Activated B cell treated with CpG ODN at 0.5 μM for 24 hours (primary cell): ENCODE measurements at regions not wholly inside any gene's neighbourhood (a gene's known extent, or its start where the extent isn't known, plus 50 kb on each side); places are given as distances from the start of the nearest gene placed in this dataset.

Experiments
- ATAC-seq: fragments of 200-7000 bp; cut with Tn5 transposase; one replicate; pipeline ENCODE4 v1.10.0; 2021; ENCODE audit warnings: low read depth, mild to moderate bottlenecking, moderate library complexity
- CTCF ChIA-PET: fragments of 350-600 bp; sonication (Branson Sonifier 250); formaldehyde crosslinking; loops from one replicate; lab custom pipeline; 2021; ENCODE audit warnings: antibody characterized with exemption; lab: Charles Lee
- POLR2A ChIA-PET: fragments of 350-600 bp; sonication (Branson Sonifier 250); formaldehyde crosslinking; loops from one replicate; lab custom pipeline; 2021; ENCODE audit warnings: antibody characterized with exemption; lab: Charles Lee
- DNase-seq: peaks from one replicate; pipeline ENCODE4 v3.0.0; 2022
- H3K27ac Mint-ChIP-seq: one replicate; pipeline ENCODE4 v1.8.0; 2020; ENCODE audit warnings: mixed read lengths
- H3K27me3 Mint-ChIP-seq: one replicate; pipeline ENCODE4 v1.8.0; 2021; ENCODE audit warnings: mixed read lengths
- H3K36me3 Mint-ChIP-seq: one replicate; pipeline ENCODE4 v1.8.0; 2021; ENCODE audit warnings: low read depth, mixed read lengths
- H3K4me1 Mint-ChIP-seq: one replicate; pipeline ENCODE4 v1.8.0; 2021; ENCODE audit warnings: mixed read lengths
- H3K4me3 Mint-ChIP-seq: one replicate; pipeline ENCODE4 v1.8.0; 2020; ENCODE audit warnings: mild to moderate bottlenecking, mixed read lengths
- H3K9me3 Mint-ChIP-seq: one replicate; pipeline ENCODE4 v1.8.0; 2020; ENCODE audit warnings: mixed read lengths
- intact Hi-C: fragments of 100-400 bp; cut with micrococcal nuclease; formaldehyde crosslinking; loops from one replicate; pipeline ENCODE4 v1.15.1; 2024
- TF ChIP-seq, protein P1 (sequence below): fragments of 200-600 bp; IDR thresholded peaks from one replicate; pipeline ENCODE4 v1.8.0; 2022; ENCODE audit warnings: antibody characterized with exemption, mild to moderate bottlenecking

DNA sequence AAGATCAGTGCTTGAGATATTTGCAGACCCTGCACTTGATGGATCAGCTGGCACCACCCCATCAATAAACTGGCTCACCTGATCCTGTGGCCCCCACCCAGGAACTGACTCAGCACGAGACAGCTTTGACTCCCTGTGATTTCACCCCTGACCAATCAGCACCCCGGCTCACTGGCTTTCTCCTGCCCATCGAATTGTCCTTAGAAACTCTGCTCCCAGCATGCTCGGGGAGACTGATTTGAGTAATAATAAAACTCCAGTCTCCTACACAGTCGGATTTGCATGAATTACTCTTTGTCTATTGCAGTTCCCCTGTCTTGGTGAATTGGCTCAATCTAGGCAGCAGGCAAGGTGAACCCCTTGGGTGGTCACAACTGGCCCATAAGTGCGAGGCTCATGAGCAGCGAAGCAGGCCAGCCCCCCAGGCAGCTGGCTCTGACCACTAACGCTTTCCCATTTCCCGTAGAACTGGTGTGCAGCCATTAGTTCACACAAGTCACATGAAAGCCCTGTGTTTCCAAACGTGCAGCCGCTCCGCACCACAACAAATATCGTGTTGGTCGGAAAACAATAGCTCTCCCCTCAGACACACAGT lies 79.6 kb downstream of the RSPH3 start:
- ChIA-PET CTCF (interaction anchor here (1.5 kb wide), 1 partner anchor 9 kb away, joined by 3 read pairs; no protein-coding TSS in a partner anchor), POLR2A (interaction anchor here (0.5 to 2.0 kb wide), 5 partner anchors 18 to 67 kb away, joined by 3 to 5 read pairs (median 3); no protein-coding TSS in a partner anchor)
- no peaks in the 10 kb centered on the region for H3K27me3 Mint-ChIP-seq
- TF ChIP-seq, protein P1, sequence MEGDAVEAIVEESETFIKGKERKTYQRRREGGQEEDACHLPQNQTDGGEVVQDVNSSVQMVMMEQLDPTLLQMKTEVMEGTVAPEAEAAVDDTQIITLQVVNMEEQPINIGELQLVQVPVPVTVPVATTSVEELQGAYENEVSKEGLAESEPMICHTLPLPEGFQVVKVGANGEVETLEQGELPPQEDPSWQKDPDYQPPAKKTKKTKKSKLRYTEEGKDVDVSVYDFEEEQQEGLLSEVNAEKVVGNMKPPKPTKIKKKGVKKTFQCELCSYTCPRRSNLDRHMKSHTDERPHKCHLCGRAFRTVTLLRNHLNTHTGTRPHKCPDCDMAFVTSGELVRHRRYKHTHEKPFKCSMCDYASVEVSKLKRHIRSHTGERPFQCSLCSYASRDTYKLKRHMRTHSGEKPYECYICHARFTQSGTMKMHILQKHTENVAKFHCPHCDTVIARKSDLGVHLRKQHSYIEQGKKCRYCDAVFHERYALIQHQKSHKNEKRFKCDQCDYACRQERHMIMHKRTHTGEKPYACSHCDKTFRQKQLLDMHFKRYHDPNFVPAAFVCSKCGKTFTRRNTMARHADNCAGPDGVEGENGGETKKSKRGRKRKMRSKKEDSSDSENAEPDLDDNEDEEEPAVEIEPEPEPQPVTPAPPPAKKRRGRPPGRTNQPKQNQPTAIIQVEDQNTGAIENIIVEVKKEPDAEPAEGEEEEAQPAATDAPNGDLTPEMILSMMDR: no peak
- peaks cover 20% of the 10 kb centered on the region for H3K4me1 Mint-ChIP-seq
- ATAC-seq (no peak), DNase-seq (no peak)
- no peaks in the 10 kb centered on the region for H3K36me3 Mint-ChIP-seq
- no peak overlapping the region for H3K27ac Mint-ChIP-seq
- no peaks in the 10 kb centered on the region for H3K9me3 Mint-ChIP-seq
- no peak overlapping the region for H3K4me3 Mint-ChIP-seq
- intact Hi-C loops: no loop called here

DNA sequence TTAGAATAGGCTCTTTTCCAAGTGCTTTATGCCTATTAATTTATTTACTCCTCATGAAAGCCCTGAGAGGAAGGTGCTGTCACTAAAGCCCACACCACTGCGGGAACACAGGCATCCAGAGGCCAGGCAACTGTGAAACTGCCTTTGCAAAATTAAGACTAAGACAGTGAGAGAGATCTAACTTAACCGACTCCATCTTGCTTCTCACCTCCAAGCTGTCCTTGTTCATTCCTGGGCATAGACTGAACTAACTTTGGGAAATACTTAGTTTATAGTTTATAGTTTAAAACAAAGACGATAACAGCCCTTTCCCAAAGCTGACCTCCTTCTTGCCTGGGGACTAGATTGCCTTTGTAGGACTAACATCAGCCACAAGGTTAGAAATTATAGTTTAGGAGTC lies 80.1 kb downstream of the RSPH3 start:
- Mint-ChIP-seq H3K27me3 (no peaks in the 10 kb centered on the region), H3K9me3 (no peaks in the 10 kb centered on the region), H3K4me1 (peaks cover 25% of the 10 kb centered on the region), H3K36me3 (no peaks in the 10 kb centered on the region), H3K4me3 (no peak overlapping the region), H3K27ac (no peak overlapping the region)
- DNase-seq: no peak
- ChIA-PET CTCF (interaction anchor here (1.5 kb wide), 1 partner anchor 9 kb away, joined by 3 read pairs; no protein-coding TSS in a partner anchor), POLR2A (interaction anchor here (0.7 to 2.0 kb wide), 2 partner anchors 66 to 80 kb away, joined by 4 to 5 read pairs; no protein-coding TSS in a partner anchor)
- intact Hi-C loops: no loop called here
- TF ChIP-seq, protein P1: no peak
- ATAC-seq: no peak

DNA sequence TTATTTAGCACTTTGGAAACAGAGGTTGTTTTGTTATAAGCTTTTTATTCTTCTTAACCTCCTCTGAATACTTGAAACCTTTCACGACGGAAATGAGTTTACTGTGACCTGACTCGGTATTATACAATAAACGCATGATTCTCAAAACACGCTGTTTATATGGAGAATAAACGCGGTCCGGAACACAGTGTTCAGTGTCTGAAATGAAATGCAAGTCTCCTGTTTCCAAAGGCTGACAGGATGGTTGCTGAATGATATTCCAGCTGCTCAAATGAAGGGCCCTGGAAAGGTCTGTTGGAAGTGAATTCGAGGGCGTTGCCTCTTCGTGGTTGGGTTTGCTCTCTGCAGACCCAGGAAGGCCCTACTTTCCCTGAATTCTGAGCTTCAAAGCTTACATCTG lies 83.4 kb downstream of the RSPH3 start:
- Mint-ChIP-seq H3K4me1 (peaks cover 45% of the 10 kb centered on the region), H3K27me3 (no peaks in the 10 kb centered on the region), H3K27ac (no peak overlapping the region), H3K36me3 (no peaks in the 10 kb centered on the region), H3K4me3 (no peak overlapping the region), H3K9me3 (no peaks in the 10 kb centered on the region)
- DNase-seq: no peak
- POLR2A ChIA-PET: interaction anchor here (0.7 to 1.2 kb wide), 3 partner anchors 50 to 119 kb away, joined by 3 to 8 read pairs (median 6); partner anchors contain the start of gene EZR
- no peak for ATAC-seq
- intact Hi-C loops: no loop called here
- CTCF ChIA-PET: no interaction called here
- TF ChIP-seq, protein P1: no peak

DNA sequence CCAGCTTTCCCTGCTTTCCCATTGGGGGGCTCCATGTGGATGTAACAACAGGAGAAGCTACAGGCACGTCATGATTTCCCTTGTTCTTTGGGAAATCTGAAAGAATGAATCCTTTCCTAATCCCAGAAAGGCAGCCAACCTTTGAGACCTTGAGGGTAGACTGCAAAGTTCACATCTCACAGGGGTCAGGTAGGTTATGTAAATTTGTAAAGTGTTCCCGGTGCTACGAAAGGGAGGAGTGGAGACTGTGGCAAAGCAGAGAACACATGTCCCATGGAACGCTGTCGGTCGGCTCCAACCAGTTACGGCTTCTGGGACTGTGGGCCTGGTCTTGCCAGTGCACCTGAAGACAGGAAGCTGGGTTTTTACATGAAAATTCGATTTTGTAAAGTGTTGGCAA lies 85.1 kb downstream of the RSPH3 start:
- POLR2A ChIA-PET: interaction anchor here (0.8 to 2.0 kb wide), 2 partner anchors 45 to 95 kb away, joined by 3 to 7 read pairs; partner anchors contain the start of gene EZR
- ATAC-seq (no peak), DNase-seq (no peak)
- Mint-ChIP-seq H3K4me1 (peaks cover 55% of the 10 kb centered on the region), H3K27me3 (no peaks in the 10 kb centered on the region), H3K4me3 (no peak overlapping the region), H3K9me3 (no peaks in the 10 kb centered on the region), H3K36me3 (no peaks in the 10 kb centered on the region), H3K27ac (peak overlapping the region; percentile 18)
- TF ChIP-seq, protein P1: no peak
- intact Hi-C loops: loop anchor here (5.0 kb wide), 1 partner anchor 42 kb away; no protein-coding TSS in a partner anchor
- CTCF ChIA-PET: no interaction called here

DNA sequence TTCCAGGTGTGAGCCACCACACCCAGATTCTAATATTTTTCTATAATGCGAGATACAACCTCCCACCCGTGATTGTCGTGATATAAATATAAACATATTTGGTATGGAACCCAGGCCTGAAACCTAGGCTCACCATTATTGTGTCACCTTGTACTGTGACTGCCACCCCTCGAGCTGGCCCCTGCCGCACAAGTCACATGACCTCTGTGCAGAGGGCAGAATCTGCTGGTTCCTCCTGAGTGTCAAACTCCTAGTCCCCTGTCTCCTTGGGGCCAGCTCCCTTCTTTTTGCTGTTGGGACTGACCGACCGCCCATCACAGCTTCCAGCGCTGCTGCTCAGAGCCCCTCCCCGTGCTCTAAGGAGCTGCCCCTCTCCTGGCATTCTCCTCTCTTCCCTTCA lies 86.4 kb downstream of the RSPH3 start:
- ChIA-PET CTCF (interaction anchor here (1.0 to 1.7 kb wide), 2 partner anchors 9 to 209 kb away, joined by 3 to 5 read pairs; no protein-coding TSS in a partner anchor), POLR2A (interaction anchor here (2.0 kb wide), 1 partner anchor 44 kb away, joined by 7 read pairs; no protein-coding TSS in a partner anchor)
- H3K4me1 Mint-ChIP-seq: peaks cover 61% of the 10 kb centered on the region
- no peaks in the 10 kb centered on the region for H3K27me3 Mint-ChIP-seq
- TF ChIP-seq, protein P1: no peak
- peak overlapping the region; percentile 46 for H3K27ac Mint-ChIP-seq
- H3K36me3 Mint-ChIP-seq: no peaks in the 10 kb centered on the region
- ATAC-seq (no peak), DNase-seq (no peak)
- intact Hi-C loops: loop anchor here (5.0 kb wide), 1 partner anchor 44 kb away; no protein-coding TSS in a partner anchor
- no peaks in the 10 kb centered on the region for H3K9me3 Mint-ChIP-seq
- no peak overlapping the region for H3K4me3 Mint-ChIP-seq
